ENCODE measurements at regions not wholly inside any gene's neighbourhood (a gene's known extent, or its start where the extent isn't known, plus 50 kb on each side); places are given as distances from the start of the nearest gene placed in this dataset.

GRCh38 chr9:118618849-118619248 is 750.4 kb downstream of the BRINP1 start:
- Histone ChIP-seq H3K4me3 (ENCODE audit: low read length) (no peak overlapping the region), H3K4me1 (ENCODE audit: control insufficient read depth, insufficient read depth, low read length) (no peaks in the 10 kb centered on the region), H3K36me3 (ENCODE audit: control insufficient read depth, insufficient read depth, low read length) (no peaks in the 10 kb centered on the region), H3K9me3 (ENCODE audit: control insufficient read depth, insufficient read depth, low read length) (no peaks in the 10 kb centered on the region), H3K27me3 (ENCODE audit: control insufficient read depth, insufficient read depth, low read length) (no peaks in the 10 kb centered on the region), H3K27ac (ENCODE audit: low read length) (no peak overlapping the region)
- no peaks in the 10 kb centered on the region for H3K4me1 Mint-ChIP-seq
- intact Hi-C loops (cut with micrococcal nuclease): no loop called here
- no peaks in the 10 kb centered on the region for H3K36me3 Mint-ChIP-seq
- TF ChIP-seq CTCF (IDR thresholded peaks at IDR 0.05): no peak
- 75% methylated on average over 2 of the region's 2 CpGs for WGBS (ENCODE audit: insufficient coverage)
- no peaks in the 10 kb centered on the region for H3K27me3 Mint-ChIP-seq (ENCODE audit: low read depth in 2 of 2)
- no peak overlapping the region for H3K4me3 Mint-ChIP-seq
- DNase-seq (no peak), ATAC-seq (no peak)
- H3K9me3 Mint-ChIP-seq: peaks cover 14% of the 10 kb centered on the region in 2 donors
- no peak overlapping the region for H3K27ac Mint-ChIP-seq

- H3K27ac ChIP-seq (ENCODE audit: low read length): no peak overlapping the region
- Mint-ChIP-seq H3K4me1 (no peaks in the 10 kb centered on the region), H3K9me3 (peaks cover 4 to 7% of the 10 kb centered on the region in 2 donors), H3K36me3 (no peaks in the 10 kb centered on the region), H3K27ac (no peak overlapping the region), H3K27me3 (ENCODE audit: low read depth in 2 of 2) (no peaks in the 10 kb centered on the region), H3K4me3 (no peak overlapping the region)
- intact Hi-C loops (cut with micrococcal nuclease): no loop called here
- H3K4me1 ChIP-seq (ENCODE audit: control insufficient read depth, insufficient read depth, low read length): no peaks in the 10 kb centered on the region
- 87% methylated on average over 2 of the region's 3 CpGs for WGBS (ENCODE audit: insufficient coverage)
- no peaks in the 10 kb centered on the region for H3K36me3 ChIP-seq (ENCODE audit: control insufficient read depth, insufficient read depth, low read length)
- ATAC-seq (no peak), DNase-seq (no peak)
- H3K27me3 ChIP-seq (ENCODE audit: control insufficient read depth, insufficient read depth, low read length): no peaks in the 10 kb centered on the region
- H3K9me3 ChIP-seq (ENCODE audit: control insufficient read depth, insufficient read depth, low read length): no peaks in the 10 kb centered on the region
- no peak for TF ChIP-seq CTCF (IDR thresholded peaks at IDR 0.05)
- no peak overlapping the region for H3K4me3 ChIP-seq (ENCODE audit: low read length)
Measured at GRCh38 chr9:118624608-118625007, 744.6 kb downstream of the BRINP1 start.

- Histone ChIP-seq H3K27ac (ENCODE audit: low read length) (no peak overlapping the region), H3K4me3 (ENCODE audit: low read length) (no peak overlapping the region), H3K27me3 (ENCODE audit: control insufficient read depth, insufficient read depth, low read length) (no peaks in the 10 kb centered on the region), H3K4me1 (ENCODE audit: control insufficient read depth, insufficient read depth, low read length) (no peaks in the 10 kb centered on the region), H3K36me3 (ENCODE audit: control insufficient read depth, insufficient read depth, low read length) (no peaks in the 10 kb centered on the region), H3K9me3 (ENCODE audit: control insufficient read depth, insufficient read depth, low read length) (no peaks in the 10 kb centered on the region)
- Mint-ChIP-seq H3K4me3 (no peak overlapping the region), H3K9me3 (peaks cover 16 to 21% of the 10 kb centered on the region in 2 donors), H3K36me3 (no peaks in the 10 kb centered on the region), H3K4me1 (no peaks in the 10 kb centered on the region), H3K27me3 (ENCODE audit: low read depth in 2 of 2) (no peaks in the 10 kb centered on the region), H3K27ac (no peak overlapping the region)
- intact Hi-C loops (cut with micrococcal nuclease): no loop called here
- no peak for ATAC-seq
- no peak for TF ChIP-seq CTCF (IDR thresholded peaks at IDR 0.05)
- no peak for DNase-seq
- WGBS (ENCODE audit: insufficient coverage): 92% methylated on average over 1 of the region's 2 CpGs
Measured at GRCh38 chr9:118630079-118630478, 739.2 kb downstream of the BRINP1 start.

GRCh38 chr9:118630931-118631595 is 738.2 kb downstream of the BRINP1 start:
- no peaks in the 10 kb centered on the region for H3K4me1 Mint-ChIP-seq
- Histone ChIP-seq H3K36me3 (ENCODE audit: control insufficient read depth, insufficient read depth, low read length) (no peaks in the 10 kb centered on the region), H3K9me3 (ENCODE audit: control insufficient read depth, insufficient read depth, low read length) (no peaks in the 10 kb centered on the region), H3K27ac (ENCODE audit: low read length) (no peak overlapping the region), H3K4me3 (ENCODE audit: low read length) (no peak overlapping the region), H3K27me3 (ENCODE audit: control insufficient read depth, insufficient read depth, low read length) (no peaks in the 10 kb centered on the region), H3K4me1 (ENCODE audit: control insufficient read depth, insufficient read depth, low read length) (no peaks in the 10 kb centered on the region)
- no peak for TF ChIP-seq CTCF (IDR thresholded peaks at IDR 0.05)
- H3K27me3 Mint-ChIP-seq (ENCODE audit: low read depth in 2 of 2): no peaks in the 10 kb centered on the region
- H3K27ac Mint-ChIP-seq: no peak overlapping the region
- intact Hi-C loops (cut with micrococcal nuclease): no loop called here
- WGBS (ENCODE audit: insufficient coverage): 83% methylated on average over 2 of the region's 2 CpGs
- peaks cover 15 to 21% of the 10 kb centered on the region in 2 donors for H3K9me3 Mint-ChIP-seq
- no peak for ATAC-seq
- no peaks in the 10 kb centered on the region for H3K36me3 Mint-ChIP-seq
- DNase-seq: no peak
- no peak overlapping the region for H3K4me3 Mint-ChIP-seq

All from natural killer cell (primary cell).